Activated CD4-positive, alpha-beta T cell treated with anti-CD3 and anti-CD28 coated beads, Interleukin-2, amount 10 ng/mL, durations not matched to agents 7 days and 5 days (primary cell): ENCODE measurements at regions not wholly inside any gene's neighbourhood (a gene's known extent, or its start where the extent isn't known, plus 50 kb on each side); places are given as distances from the start of the nearest gene placed in this dataset.
"Not testable (repeated sequence)": the region's sequence is repeated elsewhere in the genome, so short reads cannot be mapped to it uniquely, and the experiment has no call there.

ENCODE experiments used
- CTCF ChIA-PET: fragments of 350-600 bp; sonication (Branson Sonifier 250); formaldehyde crosslinking; loops from one replicate; lab custom pipeline; 2021; ENCODE audit warnings: antibody characterized with exemption; lab: Charles Lee
- POLR2A ChIA-PET: fragments of 350-600 bp; sonication (Branson Sonifier 250); formaldehyde crosslinking; loops from one replicate; lab custom pipeline; 2021; ENCODE audit warnings: antibody characterized with exemption; lab: Charles Lee
- DNase-seq: peaks from one replicate; pipeline ENCODE4 v3.0.0-alpha.2; 2020
- H3K27ac Mint-ChIP-seq: one replicate; pipeline ENCODE4 v1.8.0; 2021; ENCODE audit warnings: mild to moderate bottlenecking, moderate library complexity, mixed read lengths
- H3K27me3 Mint-ChIP-seq: one replicate; pipeline ENCODE4 v1.8.0; 2021; ENCODE audit warnings: mixed read lengths
- H3K36me3 Mint-ChIP-seq: one replicate; pipeline ENCODE4 v1.8.0; 2021; ENCODE audit warnings: low read depth, mixed read lengths
- H3K4me1 Mint-ChIP-seq: one replicate; pipeline ENCODE4 v1.8.0; 2021; ENCODE audit warnings: mixed read lengths
- H3K4me3 Mint-ChIP-seq: one replicate; pipeline ENCODE4 v1.8.0; 2021; ENCODE audit warnings: mild to moderate bottlenecking, moderate library complexity, mixed read lengths
- H3K9me3 Mint-ChIP-seq: one replicate; pipeline ENCODE4 v1.8.0; 2021; ENCODE audit warnings: mixed read lengths

DNA sequence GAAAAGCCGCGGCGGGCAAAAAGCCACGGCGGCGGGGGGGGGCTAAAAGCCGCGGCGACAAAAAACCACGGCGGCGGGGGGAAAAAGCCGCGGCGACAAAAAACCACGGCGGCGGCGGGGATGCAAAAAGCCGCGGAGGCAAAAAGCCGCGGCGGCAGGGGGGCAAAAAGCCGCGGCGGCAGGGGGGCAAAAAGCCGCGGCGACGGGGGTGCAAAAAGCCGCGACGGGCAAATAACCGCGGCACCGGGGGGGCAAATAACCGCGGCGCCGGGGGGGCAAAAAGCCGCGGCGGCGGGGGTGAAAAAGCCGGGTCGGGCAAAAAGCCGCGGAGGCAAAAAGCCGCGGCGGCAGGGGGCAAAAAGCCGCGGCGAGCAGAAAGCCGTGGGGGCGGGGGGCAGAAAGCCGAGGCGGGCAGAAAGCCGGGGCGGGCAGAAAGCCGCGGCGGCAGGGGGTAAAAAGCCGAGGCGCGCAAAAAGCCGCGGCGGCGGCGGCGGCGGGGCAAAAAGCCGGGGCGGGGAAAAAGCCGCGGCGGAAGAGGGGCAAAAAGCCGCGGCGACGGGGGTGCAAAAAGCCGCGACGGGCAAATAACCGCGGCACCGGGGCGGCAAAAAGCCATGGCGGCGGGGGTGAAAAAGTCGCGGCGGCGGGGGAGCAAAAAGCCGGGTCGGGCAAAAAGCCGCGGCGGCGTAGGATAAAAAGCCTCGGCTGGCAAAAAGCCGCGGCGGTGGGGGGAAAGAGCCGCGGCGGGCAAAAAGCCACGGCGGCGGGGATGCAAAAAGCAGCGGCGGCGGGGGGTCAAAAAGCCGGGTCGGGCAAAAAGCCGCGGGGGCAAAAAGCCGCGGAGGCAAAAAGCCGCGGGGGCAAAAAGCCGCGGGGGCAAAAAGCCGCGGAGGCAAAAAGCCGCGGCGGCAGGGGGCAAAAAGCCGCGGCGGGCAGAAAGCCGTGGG, 1632.4 kb downstream of the RPIA start:
- H3K36me3 Mint-ChIP-seq, H3K27ac Mint-ChIP-seq, DNase-seq, H3K9me3 Mint-ChIP-seq, POLR2A ChIA-PET, H3K27me3 Mint-ChIP-seq, H3K4me1 Mint-ChIP-seq, CTCF ChIA-PET: not testable (repeated sequence)
- H3K4me3 Mint-ChIP-seq, result peak overlapping the region; percentile 27

DNA sequence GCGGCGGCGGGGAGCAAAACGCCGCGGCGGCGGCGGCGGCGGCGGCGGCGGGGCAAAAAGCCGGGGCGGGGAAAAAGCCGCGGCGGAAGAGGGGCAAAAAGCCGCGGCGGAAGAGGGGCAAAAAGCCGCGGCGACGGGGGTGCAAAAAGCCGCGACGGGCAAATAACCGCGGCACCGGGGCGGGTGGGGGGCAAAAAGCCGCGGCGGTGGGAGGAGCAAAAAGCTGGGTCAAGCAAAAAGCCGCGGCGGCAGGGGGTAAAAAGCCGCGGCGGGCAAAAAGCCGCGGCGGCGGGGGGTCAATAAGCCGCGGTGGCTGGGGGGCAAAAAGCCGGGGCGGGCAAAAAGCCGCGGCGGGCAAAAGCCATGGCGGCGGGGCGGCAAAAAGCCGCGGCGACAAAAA, 1633.2 kb downstream of the RPIA start:
- POLR2A ChIA-PET, H3K9me3 Mint-ChIP-seq, H3K4me1 Mint-ChIP-seq, H3K27me3 Mint-ChIP-seq, DNase-seq, H3K36me3 Mint-ChIP-seq, H3K4me3 Mint-ChIP-seq, CTCF ChIA-PET, H3K27ac Mint-ChIP-seq: not testable (repeated sequence)

- H3K36me3 Mint-ChIP-seq, result not testable (repeated sequence)
These were observed 1634.4 kb downstream of the RPIA start for GRCh38 chr2:90325796-90326353.

DNA sequence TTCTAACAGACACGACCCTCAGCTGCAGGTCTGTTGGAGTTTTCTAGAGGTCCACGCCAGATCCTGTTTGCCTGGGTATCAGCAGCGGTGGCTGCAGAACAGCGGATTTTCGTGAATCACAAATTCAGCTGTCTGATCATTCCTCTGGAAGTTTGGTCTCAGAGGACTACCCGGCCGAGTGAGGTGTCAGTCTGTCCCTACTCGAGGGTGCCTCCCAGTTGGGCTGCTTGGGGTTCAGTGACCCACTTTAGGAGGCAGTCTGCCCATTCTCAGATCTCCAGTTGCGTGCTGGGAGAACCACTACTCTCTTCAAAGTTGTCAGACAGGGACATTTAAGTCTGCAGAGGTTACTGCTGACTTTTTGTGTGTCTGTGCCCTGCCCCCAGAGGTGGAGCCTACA, 1664.1 kb downstream of the RPIA start:
- H3K4me3 Mint-ChIP-seq, POLR2A ChIA-PET, H3K4me1 Mint-ChIP-seq, CTCF ChIA-PET, H3K27me3 Mint-ChIP-seq, H3K36me3 Mint-ChIP-seq, DNase-seq, H3K9me3 Mint-ChIP-seq, H3K27ac Mint-ChIP-seq: not testable (repeated sequence)

More at GRCh38 chr2:90325796-90326353, 1634.4 kb downstream of the RPIA start:
- H3K27me3 Mint-ChIP-seq, result peaks cover 11% of the 10 kb centered on the region
- H3K4me1 Mint-ChIP-seq, H3K4me3 Mint-ChIP-seq, H3K27ac Mint-ChIP-seq, DNase-seq, POLR2A ChIA-PET, CTCF ChIA-PET, H3K9me3 Mint-ChIP-seq: not testable (repeated sequence)

DNA sequence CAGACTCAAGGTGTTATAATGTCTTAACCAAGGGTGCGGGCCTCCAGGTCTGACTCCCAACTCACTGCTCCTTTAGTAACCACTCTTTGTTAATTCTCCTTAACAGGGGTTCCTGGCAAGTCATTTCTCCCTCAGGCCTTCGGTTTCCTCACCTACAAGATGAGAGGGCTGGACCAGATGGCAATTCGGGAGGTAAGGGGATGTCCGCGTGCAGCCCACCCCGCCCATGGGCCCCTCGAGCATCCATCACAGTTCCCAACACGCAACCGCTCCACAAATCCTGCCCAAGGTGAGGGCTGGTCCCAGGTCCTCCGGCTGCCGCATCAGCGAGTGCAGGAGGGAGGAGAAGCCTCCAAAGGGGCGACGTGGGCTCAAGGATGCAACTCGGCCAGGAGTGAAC, 1667.9 kb downstream of the RPIA start:
- H3K9me3 Mint-ChIP-seq, H3K27ac Mint-ChIP-seq, H3K4me1 Mint-ChIP-seq, H3K27me3 Mint-ChIP-seq, H3K36me3 Mint-ChIP-seq, DNase-seq, POLR2A ChIA-PET, CTCF ChIA-PET, H3K4me3 Mint-ChIP-seq: not testable (repeated sequence)

DNA sequence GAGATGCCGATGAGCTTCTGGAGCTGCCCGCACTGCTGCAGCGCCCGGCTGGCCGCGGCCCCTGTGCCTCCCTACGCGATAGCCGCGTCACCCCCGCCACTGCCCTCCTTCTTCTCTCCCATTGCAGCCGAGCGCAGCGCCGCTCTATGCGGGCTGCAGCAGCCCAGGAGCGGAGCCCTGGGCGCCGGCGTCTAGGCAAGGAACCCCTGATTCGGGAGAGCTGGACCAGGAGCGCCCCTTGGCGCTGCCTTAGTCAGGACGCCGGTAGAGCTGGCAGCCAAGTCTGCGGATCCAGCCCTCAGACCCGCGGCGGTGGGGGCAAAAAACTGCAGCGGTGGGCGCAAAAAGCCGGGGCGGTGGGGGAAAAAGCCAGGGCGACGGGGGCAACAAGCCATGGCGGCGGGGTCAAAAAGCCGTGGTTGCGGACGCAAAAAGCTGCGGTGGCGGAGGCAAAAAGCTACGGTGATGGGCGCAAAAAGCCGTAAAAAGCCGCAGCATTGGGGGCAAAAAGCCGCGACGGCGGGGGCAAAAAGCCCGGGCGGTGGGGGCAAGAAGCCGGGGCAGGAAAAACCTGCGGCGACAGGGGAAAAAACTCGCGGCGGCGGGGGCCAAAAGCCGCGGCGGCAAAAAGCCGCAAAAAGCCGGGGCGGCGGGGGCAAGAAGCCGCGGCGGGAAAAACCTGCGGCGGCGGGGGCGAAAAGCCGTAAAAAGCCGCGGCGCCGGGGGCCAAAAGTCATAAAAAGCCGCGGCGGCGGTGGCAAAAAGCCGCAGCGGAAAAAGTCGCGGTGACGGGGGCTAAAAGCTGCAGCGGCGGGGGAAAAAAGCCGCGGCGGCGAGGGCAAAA, 1668.6 kb downstream of the RPIA start:
- POLR2A ChIA-PET, H3K9me3 Mint-ChIP-seq, H3K27ac Mint-ChIP-seq, H3K4me1 Mint-ChIP-seq, DNase-seq, CTCF ChIA-PET, H3K27me3 Mint-ChIP-seq, H3K4me3 Mint-ChIP-seq, H3K36me3 Mint-ChIP-seq: not testable (repeated sequence)

DNA sequence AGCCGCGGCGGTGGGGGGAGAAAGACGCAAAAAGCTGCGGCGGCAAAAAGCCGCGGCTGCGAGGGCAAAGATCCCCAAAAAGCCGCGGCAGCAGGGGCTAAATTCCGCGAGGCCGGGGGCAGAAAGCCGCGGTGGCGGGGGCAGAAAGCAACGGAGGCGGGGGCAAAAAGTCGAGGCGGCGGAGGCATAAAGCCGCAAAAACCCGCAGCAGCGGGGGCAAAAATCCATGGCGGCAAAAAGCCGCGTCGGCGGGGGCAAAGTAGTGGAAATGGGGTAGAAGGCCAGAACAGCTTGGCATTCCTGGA, 1669.2 kb downstream of the RPIA start:
- H3K36me3 Mint-ChIP-seq, H3K4me3 Mint-ChIP-seq, H3K4me1 Mint-ChIP-seq, H3K27me3 Mint-ChIP-seq, CTCF ChIA-PET, H3K9me3 Mint-ChIP-seq, POLR2A ChIA-PET, H3K27ac Mint-ChIP-seq, DNase-seq: not testable (repeated sequence)
